Ramos (cell line): ENCODE measurements at regions not wholly inside any gene's neighbourhood (a gene's known extent, or its start where the extent isn't known, plus 50 kb on each side); places are given as distances from the start of the nearest gene placed in this dataset.
"Not testable (repeated sequence)": the region's sequence is repeated elsewhere in the genome, so short reads cannot be mapped to it uniquely, and the experiment has no call there.

ENCODE experiments used
- in situ Hi-C: fragments of 300-500 bp; cut with MboI; formaldehyde crosslinking; loops from one replicate; pipeline ENCODE4 v1.14.3; 2022; ENCODE audit warnings: low sequenced_read_pairs; ENCODE audit not compliant: unreplicated experiment

DNA sequence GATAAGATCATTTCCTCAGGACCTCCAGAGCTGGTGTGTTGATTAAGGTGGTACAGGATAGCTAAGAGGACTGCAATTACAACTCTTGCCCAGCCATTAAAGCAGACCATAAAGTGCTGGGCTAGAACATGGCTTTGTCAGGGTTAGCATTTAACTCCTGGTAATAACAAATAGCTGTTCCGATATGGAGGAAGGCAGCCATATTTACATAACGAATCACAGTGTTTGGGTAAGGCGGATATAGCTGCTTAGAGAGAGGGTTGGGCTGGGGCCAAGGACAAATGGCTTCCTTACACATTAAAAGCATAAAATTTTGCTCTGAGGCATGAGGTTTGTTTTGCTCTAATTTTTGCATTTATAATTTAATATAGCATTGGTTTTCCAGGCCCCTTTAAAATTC, 297.7 kb upstream of the DDHD1 start:
- in situ Hi-C loops, result no loop called here

DNA sequence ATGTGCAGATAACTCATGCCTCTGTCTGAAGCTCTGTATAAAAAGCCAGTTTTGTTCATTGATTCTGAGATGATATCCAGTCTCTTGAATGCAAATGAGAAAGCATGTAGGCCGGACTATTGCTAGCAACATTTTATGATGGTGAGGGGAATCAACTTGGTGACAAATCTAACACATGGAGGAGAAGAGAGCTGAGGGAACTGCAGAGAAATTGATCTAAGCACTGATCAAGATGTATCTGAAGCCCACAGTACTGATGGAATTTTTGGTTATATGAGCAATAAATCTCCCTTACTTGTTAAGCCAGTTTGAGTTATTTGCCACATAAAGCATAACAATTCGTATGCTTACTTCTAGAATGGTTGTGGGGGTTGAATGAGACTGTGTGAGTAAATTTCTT, 295.6 kb upstream of the DDHD1 start:
- in situ Hi-C loops, result no loop called here

DNA sequence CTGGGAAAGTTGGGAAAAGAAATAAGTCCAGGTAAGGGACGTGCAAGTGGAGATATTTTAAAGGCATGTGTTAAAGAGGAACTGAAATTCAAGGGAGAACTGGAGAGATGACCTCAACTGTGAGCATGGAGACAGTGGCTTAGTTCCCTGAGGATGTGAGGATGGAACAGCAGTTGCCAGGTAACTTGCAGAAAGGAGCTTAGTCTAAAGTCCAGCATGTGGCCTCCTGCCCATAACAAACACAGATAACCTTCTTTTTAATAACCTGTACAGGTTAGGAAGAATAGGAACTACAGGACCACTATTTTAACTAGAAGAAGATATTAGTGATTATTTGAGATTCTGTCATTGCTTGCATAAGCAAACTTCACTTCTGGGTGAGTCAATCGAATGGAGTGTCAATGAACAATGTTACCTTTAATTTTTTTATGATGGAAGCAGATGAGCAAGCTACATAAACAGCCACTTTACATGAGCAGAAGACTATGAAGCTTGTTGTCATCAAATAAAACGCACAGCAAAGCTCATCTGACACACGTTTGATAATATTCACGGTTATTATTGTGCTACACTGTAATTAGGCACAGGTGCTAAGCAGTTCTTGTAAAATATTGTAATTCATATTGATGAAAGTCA, 291.7 kb upstream of the DDHD1 start:
- in situ Hi-C loops, result no loop called here

DNA sequence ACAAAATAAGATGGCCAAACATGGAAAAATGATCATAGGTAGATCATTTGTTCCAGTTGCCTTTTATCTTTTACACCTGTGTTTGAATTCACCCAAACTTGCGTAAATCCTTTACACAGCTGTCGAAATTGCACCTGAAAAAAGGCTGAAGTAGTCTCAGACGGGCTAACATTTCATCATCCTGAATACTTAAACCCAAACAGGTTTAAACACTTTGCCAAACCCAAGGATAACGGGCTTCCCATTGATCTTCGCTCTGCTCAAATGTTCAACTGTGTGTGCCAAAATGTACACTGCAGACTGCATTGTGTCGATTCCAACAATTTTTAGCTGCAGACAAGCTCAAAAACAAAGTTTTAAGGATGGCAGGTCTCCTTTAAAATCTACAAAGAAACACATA, 288.7 kb upstream of the DDHD1 start:
- in situ Hi-C loops, result no loop called here

DNA sequence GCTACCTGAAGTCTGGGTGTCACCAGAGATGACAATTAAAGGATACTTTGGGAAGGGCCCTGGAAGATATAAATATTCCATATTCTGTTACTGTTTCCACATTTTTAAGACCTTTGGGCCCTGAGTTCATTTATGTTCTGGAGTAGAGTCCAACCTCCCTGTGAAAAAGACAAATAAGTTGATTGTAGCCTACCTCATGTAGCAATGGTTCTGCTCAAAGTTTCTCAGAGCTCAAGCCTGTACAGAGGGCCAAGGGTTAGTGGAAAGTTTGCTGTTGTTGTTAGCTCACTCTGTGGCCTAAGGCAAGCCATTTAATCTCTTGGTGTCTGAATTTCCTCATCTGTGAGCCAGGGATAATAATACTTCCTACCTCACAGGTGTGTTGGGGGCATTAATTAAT, 284.7 kb upstream of the DDHD1 start:
- in situ Hi-C loops, result no loop called here

DNA sequence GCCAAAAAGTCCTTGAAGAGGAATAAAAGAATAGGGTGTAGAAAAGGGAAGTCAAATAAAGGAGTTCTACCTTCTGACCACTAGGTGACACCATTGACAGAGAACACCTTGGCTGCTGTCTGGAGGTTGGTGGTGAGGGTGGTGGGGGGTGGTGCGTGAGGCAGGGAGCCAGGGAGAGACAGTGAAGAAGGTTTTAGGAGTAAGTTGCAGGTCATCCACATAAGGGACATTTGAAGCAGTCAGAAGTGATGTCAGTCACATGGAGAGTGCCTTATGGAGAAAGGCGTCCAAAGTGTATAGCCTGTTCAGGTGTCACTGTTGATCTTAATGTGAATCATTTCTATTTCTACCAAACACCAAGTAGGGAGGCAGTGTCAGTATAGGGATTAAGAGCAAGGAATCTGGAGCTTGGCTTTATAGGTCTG, 279.3 kb upstream of the DDHD1 start:
- in situ Hi-C loops, result no loop called here

DNA sequence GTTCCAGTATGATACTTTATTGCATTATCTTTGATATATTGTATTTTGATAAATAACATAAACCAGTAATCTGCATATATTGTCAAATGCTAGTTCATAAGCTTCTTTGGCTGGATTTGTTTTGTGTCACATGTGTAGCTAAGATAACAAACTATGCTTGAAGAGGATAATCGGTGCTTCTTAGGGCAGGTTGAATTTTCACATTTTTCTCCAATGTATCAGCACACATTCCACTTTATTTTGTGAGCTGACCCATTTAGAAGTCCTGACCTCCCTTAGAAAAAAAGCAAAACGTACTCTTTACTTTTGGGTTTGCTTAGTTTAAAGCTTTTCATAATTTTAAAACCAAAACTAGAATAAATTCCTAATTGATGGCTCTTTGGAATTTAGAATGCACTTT, 277.7 kb upstream of the DDHD1 start:
- in situ Hi-C loops, result no loop called here

DNA sequence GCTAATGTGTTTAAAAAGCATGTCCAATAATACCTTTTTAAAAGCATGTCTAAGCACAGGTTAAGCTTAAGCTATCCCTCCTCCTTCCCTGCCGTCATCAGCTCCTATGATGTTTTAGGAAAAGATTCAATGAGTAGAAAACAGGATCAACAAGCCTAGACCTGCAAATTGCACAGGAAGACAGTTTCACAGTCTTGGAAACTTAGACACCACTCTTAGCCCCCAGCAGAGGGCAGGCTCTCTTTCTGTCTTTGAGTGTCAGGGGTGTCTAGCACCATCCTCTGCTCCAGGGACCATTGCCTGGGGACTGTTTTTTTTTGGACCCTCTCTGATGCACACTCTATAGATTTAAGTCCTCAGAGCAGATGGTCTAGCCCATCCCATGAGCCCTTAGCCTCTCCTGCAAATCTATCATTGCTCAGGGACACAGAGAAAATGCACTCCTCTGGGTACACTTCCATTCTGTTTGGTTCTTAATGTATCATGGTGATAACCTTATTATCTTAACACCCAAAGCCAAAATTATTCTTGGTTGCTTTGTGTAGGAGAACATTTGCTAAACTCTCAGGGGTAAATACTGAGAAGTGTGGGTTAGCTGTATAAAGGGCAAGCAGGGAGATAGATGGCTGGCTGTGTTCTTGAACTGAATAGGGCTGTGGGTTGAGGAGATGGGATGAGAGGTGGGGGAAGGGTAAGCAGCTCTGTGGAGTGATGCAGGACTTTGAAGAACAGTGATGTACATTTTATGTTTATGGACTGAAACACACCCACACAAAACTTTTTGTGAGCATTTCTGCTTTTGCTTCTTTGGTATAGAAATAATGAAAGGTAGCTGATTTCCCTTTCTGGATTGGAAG, 259.9 kb upstream of the DDHD1 start:
- in situ Hi-C loops, result no loop called here

DNA sequence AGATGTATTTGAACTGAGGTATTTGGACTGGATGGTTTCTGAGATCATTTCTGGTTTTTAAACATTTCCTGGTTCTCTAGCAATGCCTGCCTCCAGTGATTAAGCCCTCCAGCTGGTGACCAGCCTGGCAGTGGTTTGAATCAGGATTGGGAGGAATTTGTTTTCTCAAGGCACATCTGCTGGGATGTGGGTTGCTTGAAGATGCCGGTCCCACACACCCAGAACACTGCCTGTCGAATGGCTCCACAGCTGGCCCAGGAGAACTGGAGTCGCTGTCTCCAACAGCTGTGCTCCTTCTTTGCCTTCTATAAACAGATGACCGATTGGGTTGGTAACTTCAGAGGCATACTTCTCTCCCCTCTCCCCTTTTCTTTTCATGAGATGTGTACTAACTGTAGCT, 258.0 kb upstream of the DDHD1 start:
- in situ Hi-C loops, result no loop called here

DNA sequence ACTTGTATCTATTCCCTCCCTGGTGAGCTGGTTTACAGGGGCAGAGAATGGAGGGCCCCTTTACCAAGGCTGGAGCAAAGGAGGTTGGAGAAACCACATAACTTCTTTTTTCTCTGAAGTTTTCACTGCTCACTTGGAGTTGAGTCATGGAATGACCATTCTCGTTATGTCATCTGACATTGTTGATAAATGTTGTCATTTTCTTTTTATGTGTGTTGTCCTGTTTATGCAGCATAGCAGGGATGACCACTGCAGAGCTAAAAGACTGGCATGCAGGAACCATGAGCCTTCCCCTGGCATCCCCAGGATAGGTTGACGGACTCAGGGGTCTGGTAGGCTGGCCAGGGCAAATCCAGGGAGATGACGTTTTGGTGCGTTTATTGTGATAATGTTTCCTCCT, 256.8 kb upstream of the DDHD1 start:
- in situ Hi-C loops, result no loop called here

DNA sequence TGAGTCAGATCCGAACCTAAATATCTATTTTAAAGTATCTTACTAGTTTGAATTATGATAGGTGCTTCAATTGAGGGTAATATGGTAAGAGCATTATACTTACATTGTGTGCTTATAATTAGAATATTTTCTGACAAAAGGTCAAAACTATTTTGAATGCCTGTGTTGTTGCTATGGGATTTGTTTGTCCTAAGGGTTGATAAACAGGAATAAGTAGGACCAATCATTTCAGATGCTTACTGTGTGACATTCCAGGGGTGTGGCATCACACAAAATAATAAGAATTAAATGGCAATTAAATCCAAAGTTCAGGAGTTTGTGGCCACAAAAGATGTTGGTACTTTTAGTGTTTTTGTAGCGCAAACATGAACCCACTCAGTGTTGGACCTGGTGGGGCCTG, 256.2 kb upstream of the DDHD1 start:
- in situ Hi-C loops, result no loop called here

DNA sequence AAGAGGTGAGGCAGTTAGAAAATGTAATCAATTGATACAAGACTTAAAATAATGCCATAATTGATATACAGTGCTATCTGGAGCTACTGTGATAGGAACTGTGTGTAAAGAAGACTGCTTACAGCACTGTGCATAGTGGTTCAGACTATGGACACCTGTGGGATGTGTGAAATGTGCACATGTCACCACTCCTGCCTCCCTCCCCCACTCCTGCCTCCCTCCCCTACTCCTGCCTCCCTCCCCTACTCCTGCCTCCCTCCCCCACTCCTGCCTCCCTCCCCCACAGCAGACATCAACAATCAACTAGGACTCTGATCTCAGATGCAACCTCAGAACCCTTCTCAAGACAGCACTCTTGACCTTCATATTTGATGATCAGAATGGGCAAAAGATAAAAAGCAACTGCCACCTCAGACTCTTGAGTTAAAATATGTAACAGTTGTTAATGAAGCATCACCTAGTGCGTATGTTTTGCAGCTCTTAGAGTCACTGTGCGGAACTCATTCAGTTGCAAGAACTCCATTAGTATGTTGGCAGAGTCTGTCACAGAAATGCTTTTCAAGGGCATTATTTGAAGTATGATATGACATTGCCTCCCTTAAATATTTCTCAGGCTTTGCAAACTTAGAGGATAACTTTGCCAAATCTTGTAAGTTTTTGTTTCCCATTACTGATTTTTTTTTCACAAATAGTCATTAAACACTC, 255.2 kb upstream of the DDHD1 start:
- in situ Hi-C loops, result no loop called here

DNA sequence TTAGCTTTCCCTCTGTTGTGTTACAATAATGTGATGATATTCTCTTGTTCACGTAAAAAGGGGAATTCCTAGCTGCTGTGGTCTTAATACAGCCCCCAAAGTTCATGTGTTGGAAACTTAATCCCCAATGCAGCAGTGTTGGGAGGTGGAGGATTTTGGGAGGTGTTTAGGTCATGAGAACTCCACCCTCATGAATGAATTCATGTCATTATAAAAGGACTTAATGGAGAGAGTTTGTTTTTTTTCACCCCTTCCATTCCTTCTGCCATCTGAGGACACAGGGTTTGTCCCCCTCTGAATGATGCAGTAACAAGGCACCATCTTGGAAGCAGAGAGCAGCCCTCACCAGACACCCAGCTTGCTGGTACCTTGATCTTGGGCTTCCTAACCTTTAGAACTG, 253.4 kb upstream of the DDHD1 start:
- in situ Hi-C loops, result no loop called here

DNA sequence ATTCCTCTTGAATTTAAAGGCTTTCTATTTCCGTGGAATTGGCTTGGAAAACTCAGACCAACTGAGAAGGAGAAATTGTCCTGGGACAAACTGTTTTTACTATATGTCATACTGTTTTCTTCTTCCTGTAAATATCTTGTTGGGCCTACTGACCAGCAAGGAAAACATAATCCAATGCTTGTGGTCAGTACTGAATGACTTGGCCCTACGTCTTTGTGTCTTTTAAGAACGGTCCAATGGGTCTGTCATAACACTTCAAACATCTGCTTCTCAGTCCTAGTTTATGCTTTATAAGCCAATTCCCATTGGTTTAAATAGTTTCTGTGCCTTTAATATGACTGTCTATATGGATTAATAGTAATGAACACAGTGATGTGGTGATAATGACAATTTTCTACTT, 248.5 kb upstream of the DDHD1 start:
- in situ Hi-C loops, result no loop called here

DNA sequence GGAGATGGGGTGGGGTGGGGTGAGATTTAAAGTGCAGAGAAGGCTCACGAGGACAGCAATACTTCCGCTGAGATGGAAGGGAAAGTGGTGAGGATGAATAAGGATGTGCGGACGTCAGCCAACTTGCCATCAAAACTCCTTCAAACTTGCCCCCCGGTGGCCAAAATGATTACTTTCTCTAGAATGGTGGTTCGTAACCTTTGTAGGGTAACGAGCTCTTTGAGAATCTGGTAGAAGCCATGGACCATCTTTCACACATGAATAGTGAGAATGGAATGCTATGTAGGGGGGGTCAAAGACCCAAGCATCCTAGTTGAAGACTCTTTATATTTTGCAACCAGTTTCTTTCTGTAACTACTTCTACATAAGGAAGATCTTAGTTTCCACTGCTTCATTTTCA, 245.9 kb upstream of the DDHD1 start:
- in situ Hi-C loops, result no loop called here

DNA sequence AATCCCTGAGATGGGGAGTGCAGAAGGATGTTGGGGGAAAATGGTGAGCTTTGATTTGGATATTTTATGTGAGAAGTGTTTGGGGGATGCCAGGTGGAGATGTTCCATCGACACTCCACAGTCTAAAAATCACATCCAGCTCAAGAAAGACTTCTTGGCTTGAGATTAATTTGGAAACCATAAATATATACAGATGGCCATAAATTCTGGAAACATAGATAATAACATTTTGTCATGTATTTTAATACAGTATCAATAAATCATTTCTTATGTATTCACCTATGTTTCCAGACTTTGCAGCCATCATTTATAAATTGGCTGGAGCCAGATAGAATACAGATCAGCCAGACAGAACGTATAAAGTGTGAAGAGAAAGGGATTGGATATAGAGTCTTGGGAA, 245.5 kb upstream of the DDHD1 start:
- in situ Hi-C loops, result no loop called here

DNA sequence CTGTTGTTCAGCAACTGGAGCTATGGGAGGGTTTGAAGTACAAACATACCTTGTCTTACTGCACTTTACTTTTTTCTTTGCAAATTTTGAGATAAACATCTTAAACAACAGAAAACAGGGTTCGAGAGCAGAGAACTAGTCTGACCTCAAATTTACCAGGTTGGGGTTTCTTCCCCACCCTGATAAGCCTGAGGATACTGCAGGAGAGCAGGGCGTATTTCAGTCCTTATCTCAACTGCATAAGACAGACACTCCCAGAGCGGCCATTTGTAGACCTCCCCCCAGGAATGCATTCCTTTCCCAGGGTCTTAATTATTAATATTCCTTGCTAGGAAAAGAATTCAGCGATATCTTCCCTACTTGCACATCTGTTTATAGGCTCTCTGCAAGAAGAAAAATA, 242.1 kb upstream of the DDHD1 start:
- in situ Hi-C loops, result not testable (repeated sequence)

DNA sequence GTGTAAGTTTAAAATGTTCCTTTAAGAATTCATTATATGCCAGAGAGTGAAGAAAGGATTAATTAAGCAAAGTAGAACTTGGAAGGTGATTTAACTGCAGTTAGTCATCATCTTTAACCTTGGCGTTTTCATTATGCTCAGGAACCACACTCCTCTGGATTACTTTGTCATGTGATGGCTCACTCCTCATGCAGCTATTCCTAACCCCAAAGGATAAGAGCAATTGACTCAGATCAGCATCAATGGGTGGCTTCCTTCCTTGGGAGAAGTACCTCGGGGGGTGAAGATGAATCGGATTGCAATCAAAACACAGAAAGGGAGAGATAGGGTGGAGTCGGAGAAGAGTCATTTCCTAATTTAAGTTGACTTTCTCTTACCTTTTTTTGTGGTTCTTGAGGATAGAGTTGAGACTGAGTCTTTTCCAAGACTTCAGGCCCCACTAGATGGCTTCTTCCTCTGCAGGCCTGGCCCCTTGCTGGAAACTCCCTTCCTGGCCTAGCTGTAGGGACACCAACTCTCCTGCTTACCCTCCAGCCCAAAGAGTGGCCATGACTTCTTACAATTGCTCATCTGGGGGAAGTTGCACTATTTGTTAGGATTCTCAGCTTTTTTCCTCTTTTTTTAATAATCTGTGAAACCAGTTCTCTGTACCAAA, 238.6 kb upstream of the DDHD1 start:
- in situ Hi-C loops, result no loop called here

DNA sequence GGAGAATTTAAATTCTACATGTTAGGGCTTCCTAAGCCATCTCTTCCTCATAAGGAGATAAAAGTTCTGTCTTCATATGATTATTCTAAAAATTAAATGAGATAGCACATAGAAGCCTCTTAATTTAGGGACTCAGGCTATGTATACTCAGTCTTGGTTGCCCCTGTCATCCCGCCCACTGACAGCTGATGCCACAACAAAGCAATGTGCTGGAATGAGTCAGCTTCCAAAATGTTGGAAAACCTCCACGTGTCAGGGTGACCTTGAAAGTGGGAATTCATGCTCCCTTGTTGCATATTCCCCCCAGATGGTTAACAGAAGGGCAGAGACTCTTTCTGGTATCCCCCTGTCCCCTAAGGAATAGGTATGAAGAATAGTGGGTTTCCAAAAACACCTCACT, 238.0 kb upstream of the DDHD1 start:
- in situ Hi-C loops, result no loop called here

DNA sequence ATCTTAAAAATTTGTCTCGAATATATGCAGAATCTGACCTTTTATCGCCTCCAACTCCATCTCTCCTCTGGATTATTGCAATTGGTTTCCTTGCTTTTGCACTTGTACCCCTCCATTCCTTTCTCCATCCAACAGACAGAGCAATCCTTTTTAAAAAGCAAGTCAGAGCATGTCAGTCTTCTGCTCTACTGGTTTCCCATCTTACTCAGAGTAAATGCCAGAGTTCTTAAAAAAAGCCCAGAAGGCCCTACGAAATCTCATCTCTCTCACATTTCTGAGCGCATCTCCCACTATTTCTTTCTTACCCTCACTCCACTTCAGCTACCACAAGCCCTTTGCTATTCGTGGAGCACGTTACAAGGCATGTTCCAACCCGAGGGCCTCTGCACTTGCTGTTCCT, 236.9 kb upstream of the DDHD1 start:
- in situ Hi-C loops, result no loop called here

DNA sequence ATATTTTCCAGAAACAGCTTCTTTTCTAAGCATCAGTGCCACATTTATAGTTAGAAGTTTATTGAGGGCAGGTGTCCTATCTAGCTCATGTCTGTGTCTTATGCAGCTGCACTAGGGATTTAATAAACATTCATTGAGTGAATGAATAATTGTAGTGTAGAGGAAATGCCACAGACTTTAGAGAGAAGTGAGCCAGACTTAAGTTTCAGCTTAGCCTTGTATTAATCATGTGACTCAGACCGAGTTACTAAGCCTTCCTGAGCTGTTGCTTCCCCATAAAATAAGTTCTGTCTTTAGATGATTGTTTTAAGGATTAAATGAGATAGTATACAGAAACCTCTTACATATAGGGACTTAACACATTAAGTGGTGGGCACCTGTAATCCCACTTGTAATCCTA, 236.1 kb upstream of the DDHD1 start:
- in situ Hi-C loops, result no loop called here
